SK-N-SH (cell line): ENCODE measurements at regions not wholly inside any gene's neighbourhood (a gene's known extent, or its start where the extent isn't known, plus 50 kb on each side); places are given as distances from the start of the nearest gene placed in this dataset.

Experiments
- CTCF ChIA-PET: fragments of 300-600, 350-600 bp; formaldehyde crosslinking; extraction: SDS; loops from one replicate; lab custom pipeline; 2021; lab: Yijun Ruan, JAX
- POLR2A ChIA-PET: fragments of 350-600 bp; sonication (Branson Sonifier 250); formaldehyde crosslinking; extraction: SDS; loops from one replicate; lab custom pipeline; 2020; ENCODE audit warnings: antibody characterized with exemption, inconsistent platforms; lab: Yijun Ruan, JAX
- DNase-seq: peaks from one replicate; pipeline ENCODE4 v3.0.0; 2012
- H2AFZ ChIP-seq: fragments of 200-600 bp; sonication (generic); 2 replicates; pipeline ENCODE4 v1.8.1; 2016; ENCODE audit warnings: antibody characterized with exemption, mild to moderate bottlenecking, low read depth
- H3F3A ChIP-seq: fragments of 200-600 bp; sonication (generic); replicated peaks from 2 replicates; pipeline ENCODE3; 2016; ENCODE audit warnings: antibody characterized with exemption, mild to moderate bottlenecking; ENCODE audit not compliant: insufficient read depth
- H3K27ac ChIP-seq, 2 experiments: fragments of 200-500 bp in 1 of 2; fragments of 200-600 bp in 1 of 2; sonication (Bioruptor generic) in 1 of 2; sonication (generic), shearing (Covaris generic) in 1 of 2; 2 replicates each; pipeline versions ENCODE4 v1.5.1 to v1.6.1; 2014 to 2016; ENCODE audit warnings: low read depth in 2 of 2, inconsistent platforms in 1 of 2, low read length in 1 of 2, mild to moderate bottlenecking in 1 of 2, mixed read lengths in 1 of 2
- H3K27me3 ChIP-seq: fragments of 200-600 bp; sonication (generic), shearing (Covaris generic); 2 replicates; pipeline ENCODE4 v1.6.1; 2016; ENCODE audit warnings: mixed run types; ENCODE audit not compliant: insufficient read depth
- H3K36me3 ChIP-seq, 2 experiments: fragments of 200-500 bp in 1 of 2; fragments of 200-600 bp in 1 of 2; sonication (Bioruptor generic) in 1 of 2; sonication (generic) in 1 of 2; replicated peaks in 1 of 2; 2 replicates each; pipeline versions ENCODE3 to v1.5.1; 2014 to 2016; ENCODE audit warnings: low read length in 1 of 2, mild to moderate bottlenecking in 1 of 2; ENCODE audit not compliant: insufficient read depth in 2 of 2, control insufficient read depth in 1 of 2
- H3K4me1 ChIP-seq, 2 experiments: fragments of 200-500 bp in 1 of 2; fragments of 200-600 bp in 1 of 2; sonication (Bioruptor generic) in 1 of 2; sonication (generic), shearing (Covaris generic) in 1 of 2; 2 replicates each; pipeline versions ENCODE4 v1.5.1 to v1.6.1; 2014 to 2016; ENCODE audit warnings: low read depth in 1 of 2, low read length in 1 of 2, mixed run types in 1 of 2; ENCODE audit not compliant: insufficient read depth in 2 of 2, control insufficient read depth in 1 of 2
- H3K4me2 ChIP-seq: fragments of 200-600 bp; sonication (generic), shearing (Covaris generic); 2 replicates; pipeline ENCODE4 v1.6.1; 2017; ENCODE audit warnings: mixed run types
- H3K4me3 ChIP-seq, 2 experiments: fragments of 200-500 bp in 1 of 2; fragments of 200-600 bp in 1 of 2; sonication (Bioruptor generic) in 1 of 2; sonication (generic), shearing (Covaris generic) in 1 of 2; 2 replicates each; pipeline versions ENCODE4 v1.5.1 to v1.8.1; 2014 to 2016; ENCODE audit warnings: low read depth in 2 of 2, inconsistent platforms in 1 of 2, low read length in 1 of 2, mild to moderate bottlenecking in 1 of 2, mixed read lengths in 1 of 2, moderate library complexity in 1 of 2
- H3K79me2 ChIP-seq: fragments of 200-600 bp; sonication (generic); 2 replicates; pipeline ENCODE4 v1.8.1; 2017; ENCODE audit warnings: mild to moderate bottlenecking; ENCODE audit not compliant: insufficient read depth
- H3K9ac ChIP-seq: fragments of 200-600 bp; sonication (generic); 2 replicates; pipeline ENCODE4 v1.6.1; 2017; ENCODE audit warnings: mixed run types
- H3K9me2 ChIP-seq: fragments of 200-600 bp; sonication (generic); 2 replicates; pipeline ENCODE4 v1.6.1; 2017; ENCODE audit warnings: mixed run types
- H3K9me3 ChIP-seq: fragments of 200-600 bp; sonication (generic); 2 replicates; pipeline ENCODE4 v1.6.1; 2017; ENCODE audit warnings: mixed run types, mild to moderate bottlenecking, moderate library complexity
- H4K20me1 ChIP-seq: fragments of 200-600 bp; sonication (generic); 2 replicates; pipeline ENCODE4 v1.6.1; 2017; ENCODE audit warnings: mild to moderate bottlenecking, mixed run types; ENCODE audit not compliant: insufficient read depth
- CHD2 ChIP-seq: fragments of 150-350 bp; IDR thresholded peaks from 2 replicates; pipeline ENCODE4 v1.6.1; 2018; ENCODE audit warnings: low read length; ENCODE audit not compliant: partially characterized antibody
- EP300 ChIP-seq, 2 experiments: IDR thresholded peaks; 2 replicates each; pipeline versions ENCODE4 v1.4.0 to v1.6.1; 2012; ENCODE audit warnings: borderline replicate concordance in 1 of 2, low read depth in 1 of 2, low read length in 1 of 2
- EZH2phosphoT487 ChIP-seq: fragments of 200-600 bp; sonication (generic); IDR thresholded peaks from 2 replicates; pipeline ENCODE4 v1.6.1; 2017; ENCODE audit warnings: low read depth, mixed run types, mild to moderate bottlenecking, antibody characterized with exemption, moderate library complexity, borderline replicate concordance
- GATA2 ChIP-seq: sonication (generic); formaldehyde crosslinking; IDR thresholded peaks from 2 replicates; pipeline ENCODE4 v1.5.0; 2020; ENCODE audit warnings: mild to moderate bottlenecking, missing genetic modification reagents
- NRF1 ChIP-seq: IDR thresholded peaks from 2 replicates; pipeline ENCODE4 v1.6.1; 2012; ENCODE audit warnings: low read depth, mild to moderate bottlenecking, low read length
- POLR2AphosphoS5 ChIP-seq: IDR thresholded peaks from 2 replicates; pipeline ENCODE4 v1.6.1; 2012; ENCODE audit warnings: low read depth, low read length
- RCOR1 ChIP-seq: fragments of 150-350 bp; IDR thresholded peaks from 2 replicates; pipeline ENCODE4 v1.6.1; 2017; ENCODE audit warnings: antibody characterized with exemption, low read length
- RFX5 ChIP-seq: IDR thresholded peaks from 2 replicates; pipeline ENCODE4 v1.6.1; 2012; ENCODE audit warnings: mild to moderate bottlenecking, improper control_type of control experiment, low read length
- SIN3A ChIP-seq: IDR thresholded peaks from 2 replicates; pipeline ENCODE4 v1.6.1; 2012; ENCODE audit warnings: low read depth, mild to moderate bottlenecking, low read length, moderate library complexity, borderline replicate concordance
- SMC3 ChIP-seq: IDR thresholded peaks from 2 replicates; pipeline ENCODE4 v1.6.1; 2012; ENCODE audit warnings: low read depth, low read length, improper control_type of control experiment
- TAF1 ChIP-seq: IDR thresholded peaks from 2 replicates; pipeline ENCODE4 v1.6.1; 2012; ENCODE audit warnings: low read depth, mild to moderate bottlenecking, low read length, moderate library complexity, borderline replicate concordance
- TCF12 ChIP-seq: IDR thresholded peaks from 2 replicates; pipeline ENCODE4 v1.4.0; 2012
- TEAD4 ChIP-seq: IDR thresholded peaks from 2 replicates; pipeline ENCODE4 v1.4.0; 2012; ENCODE audit warnings: mild to moderate bottlenecking, borderline replicate concordance; ENCODE audit not compliant: insufficient read depth
- YY1 ChIP-seq: IDR thresholded peaks from 2 replicates; pipeline ENCODE4 v1.4.0; 2012; ENCODE audit warnings: low read depth, mild to moderate bottlenecking
- WGBS: methylation state at CpG from one replicate; pipeline ENCODE4 v1.1.6; 2017; ENCODE audit warnings: low lambda C conversion rate; 5-methylcytosine and 5-hydroxymethylcytosine counted together
- TF ChIP-seq, protein P1 (sequence below): fragments of 200-600 bp; sonication (generic); IDR thresholded peaks from 2 replicates; pipeline ENCODE4 v1.6.1; 2017; ENCODE audit warnings: antibody characterized with exemption, mild to moderate bottlenecking, moderate library complexity
- TF ChIP-seq, protein P2 (sequence below): fragments of 150-350 bp; IDR thresholded peaks from 2 replicates; pipeline ENCODE4 v1.6.1; 2017; ENCODE audit warnings: antibody characterized with exemption, low read length, low read depth, borderline replicate concordance
- TF ChIP-seq, protein P3 (sequence below): IDR thresholded peaks from 2 replicates; pipeline ENCODE4 v1.4.0; 2012; ENCODE audit warnings: low read depth, borderline replicate concordance
- TF ChIP-seq, protein P4 (sequence below): IDR thresholded peaks from 2 replicates; pipeline ENCODE4 v1.4.0; 2012; ENCODE audit warnings: low read depth
- TF ChIP-seq, protein P5 (sequence below): IDR thresholded peaks from 2 replicates; pipeline ENCODE4 v1.4.0; 2012; ENCODE audit warnings: low read depth, borderline replicate concordance

DNA sequence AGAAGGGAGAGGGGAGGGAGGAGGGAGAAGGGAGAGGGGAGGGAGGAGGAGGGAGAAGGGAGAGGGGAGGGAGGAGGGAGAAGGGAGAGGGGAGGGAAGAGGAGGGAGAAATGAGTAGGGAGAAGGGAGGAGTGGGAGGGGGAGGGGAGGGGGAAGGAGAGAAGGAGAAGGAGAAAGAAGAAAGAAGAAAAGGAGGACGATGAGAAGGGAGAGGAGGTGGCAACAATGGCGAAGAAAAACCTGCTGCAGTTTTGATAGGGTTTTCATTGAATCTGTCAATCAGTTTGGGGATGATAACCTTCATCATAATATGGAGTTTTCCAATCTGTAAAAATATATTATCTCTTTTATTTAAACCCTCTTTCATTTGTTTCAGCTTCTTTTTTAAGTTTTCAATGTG, 185.2 kb downstream of the ADAM29 start:
- ChIA-PET CTCF (no interaction called here), POLR2A (no interaction called here)
- Histone ChIP-seq H3K9me3 (no peaks in the 10 kb centered on the region), H3K9ac (no peak overlapping the region), H4K20me1 (no peaks in the 10 kb centered on the region), H3K9me2 (0 out of 2 replicates have a peak, but pooled peaks cover 2% of the 10 kb centered on the region), H3K36me3 (no peaks in the 10 kb centered on the region), H3K27me3 (no peaks in the 10 kb centered on the region), H3K4me2 (no peak overlapping the region), H3K27ac (no peak overlapping the region), H3K4me3 (no peak overlapping the region), H2AFZ (no peak overlapping the region), H3K79me2 (no peaks in the 10 kb centered on the region), H3F3A (no peaks in the 10 kb centered on the region), H3K4me1 (no peaks in the 10 kb centered on the region)
- TF ChIP-seq RFX5 (no peak), TCF12 (no peak), YY1 (no peak), SIN3A (no peak), CHD2 (no peak), SMC3 (no peak), NRF1 (no peak), EZH2phosphoT487 (no peak), TEAD4 (no peak), EP300 (IDR thresholded peaks at IDR 0.05; ENCODE audit: borderline replicate concordance in 1 of 2, low read depth in 1 of 2, low read length in 1 of 2) (no peak), RCOR1 (no peak), GATA2 (CRISPR knock-in tag) (no peak), TAF1 (no peak), POLR2AphosphoS5 (no peak)
- TF ChIP-seq, protein P1, sequence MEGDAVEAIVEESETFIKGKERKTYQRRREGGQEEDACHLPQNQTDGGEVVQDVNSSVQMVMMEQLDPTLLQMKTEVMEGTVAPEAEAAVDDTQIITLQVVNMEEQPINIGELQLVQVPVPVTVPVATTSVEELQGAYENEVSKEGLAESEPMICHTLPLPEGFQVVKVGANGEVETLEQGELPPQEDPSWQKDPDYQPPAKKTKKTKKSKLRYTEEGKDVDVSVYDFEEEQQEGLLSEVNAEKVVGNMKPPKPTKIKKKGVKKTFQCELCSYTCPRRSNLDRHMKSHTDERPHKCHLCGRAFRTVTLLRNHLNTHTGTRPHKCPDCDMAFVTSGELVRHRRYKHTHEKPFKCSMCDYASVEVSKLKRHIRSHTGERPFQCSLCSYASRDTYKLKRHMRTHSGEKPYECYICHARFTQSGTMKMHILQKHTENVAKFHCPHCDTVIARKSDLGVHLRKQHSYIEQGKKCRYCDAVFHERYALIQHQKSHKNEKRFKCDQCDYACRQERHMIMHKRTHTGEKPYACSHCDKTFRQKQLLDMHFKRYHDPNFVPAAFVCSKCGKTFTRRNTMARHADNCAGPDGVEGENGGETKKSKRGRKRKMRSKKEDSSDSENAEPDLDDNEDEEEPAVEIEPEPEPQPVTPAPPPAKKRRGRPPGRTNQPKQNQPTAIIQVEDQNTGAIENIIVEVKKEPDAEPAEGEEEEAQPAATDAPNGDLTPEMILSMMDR: no peak
- TF ChIP-seq, protein P2, sequence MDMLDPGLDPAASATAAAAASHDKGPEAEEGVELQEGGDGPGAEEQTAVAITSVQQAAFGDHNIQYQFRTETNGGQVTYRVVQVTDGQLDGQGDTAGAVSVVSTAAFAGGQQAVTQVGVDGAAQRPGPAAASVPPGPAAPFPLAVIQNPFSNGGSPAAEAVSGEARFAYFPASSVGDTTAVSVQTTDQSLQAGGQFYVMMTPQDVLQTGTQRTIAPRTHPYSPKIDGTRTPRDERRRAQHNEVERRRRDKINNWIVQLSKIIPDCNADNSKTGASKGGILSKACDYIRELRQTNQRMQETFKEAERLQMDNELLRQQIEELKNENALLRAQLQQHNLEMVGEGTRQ: no peak
- TF ChIP-seq, protein P3, sequence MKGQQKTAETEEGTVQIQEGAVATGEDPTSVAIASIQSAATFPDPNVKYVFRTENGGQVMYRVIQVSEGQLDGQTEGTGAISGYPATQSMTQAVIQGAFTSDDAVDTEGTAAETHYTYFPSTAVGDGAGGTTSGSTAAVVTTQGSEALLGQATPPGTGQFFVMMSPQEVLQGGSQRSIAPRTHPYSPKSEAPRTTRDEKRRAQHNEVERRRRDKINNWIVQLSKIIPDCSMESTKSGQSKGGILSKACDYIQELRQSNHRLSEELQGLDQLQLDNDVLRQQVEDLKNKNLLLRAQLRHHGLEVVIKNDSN: no peak
- TF ChIP-seq, protein P4, sequence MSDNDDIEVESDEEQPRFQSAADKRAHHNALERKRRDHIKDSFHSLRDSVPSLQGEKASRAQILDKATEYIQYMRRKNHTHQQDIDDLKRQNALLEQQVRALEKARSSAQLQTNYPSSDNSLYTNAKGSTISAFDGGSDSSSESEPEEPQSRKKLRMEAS: no peak
- TF ChIP-seq, protein P5, sequence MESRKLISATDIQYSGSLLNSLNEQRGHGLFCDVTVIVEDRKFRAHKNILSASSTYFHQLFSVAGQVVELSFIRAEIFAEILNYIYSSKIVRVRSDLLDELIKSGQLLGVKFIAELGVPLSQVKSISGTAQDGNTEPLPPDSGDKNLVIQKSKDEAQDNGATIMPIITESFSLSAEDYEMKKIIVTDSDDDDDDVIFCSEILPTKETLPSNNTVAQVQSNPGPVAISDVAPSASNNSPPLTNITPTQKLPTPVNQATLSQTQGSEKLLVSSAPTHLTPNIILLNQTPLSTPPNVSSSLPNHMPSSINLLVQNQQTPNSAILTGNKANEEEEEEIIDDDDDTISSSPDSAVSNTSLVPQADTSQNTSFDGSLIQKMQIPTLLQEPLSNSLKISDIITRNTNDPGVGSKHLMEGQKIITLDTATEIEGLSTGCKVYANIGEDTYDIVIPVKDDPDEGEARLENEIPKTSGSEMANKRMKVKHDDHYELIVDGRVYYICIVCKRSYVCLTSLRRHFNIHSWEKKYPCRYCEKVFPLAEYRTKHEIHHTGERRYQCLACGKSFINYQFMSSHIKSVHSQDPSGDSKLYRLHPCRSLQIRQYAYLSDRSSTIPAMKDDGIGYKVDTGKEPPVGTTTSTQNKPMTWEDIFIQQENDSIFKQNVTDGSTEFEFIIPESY: no peak
- WGBS: 16% methylated on average over 2 of the region's 2 CpGs
- no peak for DNase-seq
